ENCODE measurements at regions not wholly inside any gene's neighbourhood (a gene's known extent, or its start where the extent isn't known, plus 50 kb on each side); places are given as distances from the start of the nearest gene placed in this dataset.
"Not testable (repeated sequence)": the region's sequence is repeated elsewhere in the genome, so short reads cannot be mapped to it uniquely, and the experiment has no call there.

DNA sequence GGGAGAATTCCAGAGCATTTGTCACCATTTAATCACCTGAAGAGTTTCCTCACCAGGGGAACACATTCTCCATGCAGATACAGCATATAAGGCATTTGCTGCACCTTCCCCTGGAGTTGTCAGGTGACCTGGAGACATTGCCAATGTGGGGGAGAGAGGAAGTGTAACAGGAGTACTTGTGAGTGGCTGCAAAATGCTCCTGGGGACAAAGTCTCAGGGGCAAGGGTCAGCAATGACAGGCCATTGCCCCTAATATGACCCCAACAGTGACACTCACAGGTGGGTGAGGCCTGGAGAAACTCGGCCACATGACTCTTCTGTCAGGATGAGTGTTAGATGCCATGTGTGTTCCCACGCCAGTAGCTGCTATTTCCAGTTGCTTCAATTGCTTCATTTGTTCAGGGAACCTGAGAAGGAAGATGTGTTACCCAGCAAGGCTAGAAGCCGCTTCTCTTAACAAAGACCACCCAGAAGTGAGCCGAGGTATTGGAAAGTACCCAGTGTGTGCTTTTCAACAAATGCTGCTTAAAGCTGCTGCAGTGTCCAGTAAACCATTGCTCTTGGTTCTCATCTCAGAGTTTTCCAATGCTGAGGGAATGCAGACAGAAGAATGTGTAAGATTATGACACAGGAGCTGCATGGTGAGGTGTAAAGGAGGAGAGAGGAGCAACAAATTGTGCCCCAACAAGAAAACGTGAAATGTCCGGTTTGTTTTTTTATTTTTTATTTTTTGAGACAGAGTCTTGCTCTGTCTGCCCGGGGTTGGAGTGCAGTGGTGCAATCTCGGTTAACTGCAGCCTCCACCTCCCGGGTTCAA is 128.2 kb upstream of the SLC44A1 start:
- Histone ChIP-seq H3K4me3 (ENCODE audit: low read depth in 1 of 2, low read length in 2 of 2) (no peak overlapping the region), H3K4me1 (ENCODE audit: control insufficient read depth in 1 of 2, insufficient read depth in 2 of 2, low read length in 2 of 2) (peaks cover 0 to 16% of the 10 kb centered on the region in 2 donors), H3K27ac (ENCODE audit: low read length) (no peak overlapping the region), H3K36me3 (ENCODE audit: control insufficient read depth in 1 of 2, insufficient read depth in 2 of 2, low read length in 2 of 2) (no peaks in the 10 kb centered on the region), H3K9me3 (ENCODE audit: control insufficient read depth in 1 of 2, low read length in 2 of 2) (no peaks in the 10 kb centered on the region), H3K27me3 (ENCODE audit: low read depth, low read length) (no peaks in the 10 kb centered on the region)

DNA sequence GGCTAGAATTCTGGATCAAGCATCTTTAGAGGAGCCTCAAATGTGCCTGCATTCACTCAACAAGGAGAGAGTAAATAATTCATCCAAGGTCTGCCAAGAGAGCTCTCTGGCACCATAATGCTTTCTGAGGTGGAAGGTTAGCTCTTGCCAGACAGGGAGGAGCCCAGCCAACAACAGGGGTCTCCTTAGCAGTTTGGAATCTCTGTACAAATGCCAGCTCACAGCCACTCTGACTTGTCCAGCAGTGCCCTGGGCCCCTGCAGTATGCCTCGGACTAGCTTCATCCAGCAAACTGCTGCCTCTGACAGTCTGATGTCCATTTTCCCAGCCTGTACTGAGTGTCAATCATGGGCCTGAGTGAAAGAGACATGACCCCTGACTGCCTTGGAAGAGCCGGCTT is 127.2 kb upstream of the SLC44A1 start:
- Histone ChIP-seq H3K4me1 (ENCODE audit: control insufficient read depth in 1 of 2, insufficient read depth in 2 of 2, low read length in 2 of 2) (peaks cover 0 to 16% of the 10 kb centered on the region in 2 donors), H3K9me3 (ENCODE audit: control insufficient read depth in 1 of 2, low read length in 2 of 2) (no peaks in the 10 kb centered on the region), H3K36me3 (ENCODE audit: control insufficient read depth in 1 of 2, insufficient read depth in 2 of 2, low read length in 2 of 2) (no peaks in the 10 kb centered on the region), H3K27me3 (ENCODE audit: low read depth, low read length) (no peaks in the 10 kb centered on the region), H3K4me3 (ENCODE audit: low read depth in 1 of 2, low read length in 2 of 2) (no peak overlapping the region), H3K27ac (ENCODE audit: low read length) (no peak overlapping the region)

DNA sequence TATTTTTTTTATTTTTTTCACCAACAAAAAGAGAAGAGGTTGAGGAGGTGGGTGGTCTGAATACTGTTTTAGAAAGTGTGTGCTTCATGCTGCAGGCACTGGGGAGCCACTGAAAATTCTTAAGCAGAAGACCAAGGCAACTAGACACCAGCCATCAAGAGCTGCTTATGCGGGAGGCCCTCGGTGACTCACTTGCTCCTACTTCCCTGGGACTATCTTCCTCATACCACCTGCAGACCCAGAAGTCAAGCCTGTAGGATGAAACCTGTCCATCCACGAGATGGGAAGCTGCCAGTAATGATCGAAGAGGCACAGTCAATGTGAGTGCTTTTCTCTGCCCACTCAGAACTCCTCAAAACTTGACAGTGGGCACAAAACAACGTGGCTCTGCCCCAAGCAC is 125.8 kb upstream of the SLC44A1 start:
- Histone ChIP-seq H3K36me3 (ENCODE audit: control insufficient read depth in 1 of 2, insufficient read depth in 2 of 2, low read length in 2 of 2) (no peaks in the 10 kb centered on the region), H3K27ac (ENCODE audit: low read length) (no peak overlapping the region), H3K4me3 (ENCODE audit: low read depth in 1 of 2, low read length in 2 of 2) (no peak overlapping the region), H3K4me1 (ENCODE audit: control insufficient read depth in 1 of 2, insufficient read depth in 2 of 2, low read length in 2 of 2) (peaks cover 0 to 16% of the 10 kb centered on the region in 2 donors), H3K9me3 (ENCODE audit: control insufficient read depth in 1 of 2, low read length in 2 of 2) (no peaks in the 10 kb centered on the region), H3K27me3 (ENCODE audit: low read depth, low read length) (no peaks in the 10 kb centered on the region)

DNA sequence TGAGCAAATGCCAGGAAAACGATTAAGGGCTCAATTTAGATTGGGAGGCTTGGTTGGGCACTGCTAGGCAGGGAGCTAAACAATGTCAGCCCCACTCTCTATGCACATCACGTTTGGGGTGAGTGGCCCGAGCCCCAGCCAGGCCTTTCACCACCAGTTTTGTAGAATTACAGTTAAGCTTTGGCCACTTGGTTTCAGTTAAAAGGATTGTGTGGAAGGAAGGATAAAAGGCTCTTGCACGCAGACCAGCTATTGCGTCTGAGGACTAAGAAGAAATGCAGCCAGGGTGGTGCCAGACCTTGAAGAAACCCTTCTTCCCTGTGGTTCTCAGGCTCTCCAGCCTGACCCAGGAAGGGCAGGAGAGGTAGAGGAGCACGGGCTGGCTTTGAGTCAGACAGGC is 125.3 kb upstream of the SLC44A1 start:
- peaks cover 0 to 16% of the 10 kb centered on the region in 2 donors for H3K4me1 ChIP-seq (ENCODE audit: control insufficient read depth in 1 of 2, insufficient read depth in 2 of 2, low read length in 2 of 2)
- no peak overlapping the region for H3K27ac ChIP-seq (ENCODE audit: low read length)

DNA sequence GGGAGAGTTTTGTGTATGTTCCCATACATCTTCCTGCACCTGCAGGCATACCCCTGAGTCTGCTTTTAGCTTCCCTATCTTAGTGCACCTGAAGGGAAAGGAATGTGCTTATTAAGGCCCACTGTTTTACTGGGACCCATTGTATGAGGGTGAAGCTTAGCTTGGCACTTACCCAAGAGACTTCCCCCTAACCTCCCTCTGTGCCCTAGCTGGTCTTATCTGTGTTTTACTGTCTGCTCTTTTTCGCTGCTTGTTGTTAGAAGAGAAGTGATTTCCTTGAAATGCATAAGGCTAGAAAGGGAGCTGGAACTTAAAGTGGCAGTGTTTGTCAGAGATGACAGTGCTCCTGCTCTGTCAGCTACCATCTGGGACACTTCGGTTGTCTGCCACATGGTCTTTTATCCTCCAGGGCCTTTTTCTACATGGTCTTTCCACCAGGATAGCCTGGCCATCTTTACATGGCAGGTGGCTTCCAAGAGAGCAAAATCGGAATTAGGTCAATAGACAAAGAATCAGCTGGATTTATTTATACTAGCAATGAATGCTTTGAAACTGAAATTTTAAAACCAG is 122.5 kb upstream of the SLC44A1 start:
- no peaks in the 10 kb centered on the region for H3K36me3 ChIP-seq (ENCODE audit: control insufficient read depth in 1 of 2, insufficient read depth in 2 of 2, low read length in 2 of 2)
- H3K4me3 ChIP-seq (ENCODE audit: low read depth in 1 of 2, low read length in 2 of 2): no peak overlapping the region
- H3K4me1 ChIP-seq (ENCODE audit: control insufficient read depth in 1 of 2, insufficient read depth in 2 of 2, low read length in 2 of 2): peaks cover 0 to 6% of the 10 kb centered on the region in 2 donors
- H3K27ac ChIP-seq (ENCODE audit: low read length): no peak overlapping the region
- H3K9me3 ChIP-seq (ENCODE audit: control insufficient read depth in 1 of 2, low read length in 2 of 2): no peaks in the 10 kb centered on the region
- H3K27me3 ChIP-seq (ENCODE audit: low read depth, low read length): no peaks in the 10 kb centered on the region

More for the DNA sequence above, 125.3 kb upstream of the SLC44A1 start:
- Histone ChIP-seq H3K9me3 (ENCODE audit: control insufficient read depth in 1 of 2, low read length in 2 of 2) (no peaks in the 10 kb centered on the region), H3K27me3 (ENCODE audit: low read depth, low read length) (no peaks in the 10 kb centered on the region), H3K4me3 (ENCODE audit: low read depth in 1 of 2, low read length in 2 of 2) (no peak overlapping the region), H3K36me3 (ENCODE audit: control insufficient read depth in 1 of 2, insufficient read depth in 2 of 2, low read length in 2 of 2) (no peaks in the 10 kb centered on the region)

DNA sequence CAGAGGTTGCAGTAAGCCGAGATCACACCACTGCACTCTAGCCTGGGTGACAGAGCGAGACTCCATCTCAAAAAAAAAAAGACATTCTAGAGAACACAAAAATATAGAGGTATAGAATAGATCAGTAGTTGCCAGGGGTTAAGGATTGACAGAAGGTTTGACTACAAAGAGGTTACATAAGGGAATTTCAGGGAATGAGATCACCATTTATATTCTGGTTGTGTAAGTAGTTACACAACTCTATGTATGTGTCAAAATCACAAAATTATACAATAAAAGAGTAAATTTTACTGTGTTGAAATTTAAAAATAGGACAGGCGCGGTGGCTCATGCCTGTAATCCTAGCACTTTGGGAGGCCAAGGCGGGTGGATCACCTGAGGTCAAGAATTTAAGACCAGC is 119.9 kb upstream of the SLC44A1 start:
- H3K4me3 ChIP-seq (ENCODE audit: low read depth in 1 of 2, low read length in 2 of 2); H3K27me3 ChIP-seq (ENCODE audit: low read depth, low read length); H3K4me1 ChIP-seq (ENCODE audit: control insufficient read depth in 1 of 2, insufficient read depth in 2 of 2, low read length in 2 of 2): not testable (repeated sequence)

DNA sequence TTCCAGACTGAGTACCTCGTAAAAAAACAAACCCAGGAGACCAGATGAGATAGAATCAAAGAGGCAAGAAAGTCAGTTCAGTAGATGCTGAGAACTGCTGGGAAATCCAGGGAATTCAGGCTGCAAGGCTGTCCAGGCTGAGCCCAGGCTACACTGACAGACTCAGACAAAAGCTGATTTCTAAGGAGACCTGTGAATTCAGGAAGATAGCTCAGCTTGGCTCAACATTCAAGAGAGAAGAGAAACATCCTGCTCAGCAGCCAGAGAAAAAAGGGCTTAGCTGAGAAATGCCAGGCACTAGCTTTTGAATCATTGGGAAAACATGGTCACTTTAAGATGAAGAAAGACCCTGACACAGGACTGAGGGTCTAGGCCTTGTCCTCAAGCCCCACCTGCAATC is 118.2 kb upstream of the SLC44A1 start:
- no peak overlapping the region for H3K27ac ChIP-seq (ENCODE audit: low read length)
- H3K27me3 ChIP-seq (ENCODE audit: low read depth, low read length): no peaks in the 10 kb centered on the region
- H3K4me3 ChIP-seq (ENCODE audit: low read depth in 1 of 2, low read length in 2 of 2): no peak overlapping the region
- no peaks in the 10 kb centered on the region for H3K4me1 ChIP-seq (ENCODE audit: control insufficient read depth in 1 of 2, insufficient read depth in 2 of 2, low read length in 2 of 2)
- no peaks in the 10 kb centered on the region for H3K36me3 ChIP-seq (ENCODE audit: control insufficient read depth in 1 of 2, insufficient read depth in 2 of 2, low read length in 2 of 2)
- no peaks in the 10 kb centered on the region for H3K9me3 ChIP-seq (ENCODE audit: control insufficient read depth in 1 of 2, low read length in 2 of 2)

More for the DNA sequence above, 119.9 kb upstream of the SLC44A1 start:
- H3K36me3 ChIP-seq (ENCODE audit: control insufficient read depth in 1 of 2, insufficient read depth in 2 of 2, low read length in 2 of 2); H3K9me3 ChIP-seq (ENCODE audit: control insufficient read depth in 1 of 2, low read length in 2 of 2); H3K27ac ChIP-seq (ENCODE audit: low read length): not testable (repeated sequence)

DNA sequence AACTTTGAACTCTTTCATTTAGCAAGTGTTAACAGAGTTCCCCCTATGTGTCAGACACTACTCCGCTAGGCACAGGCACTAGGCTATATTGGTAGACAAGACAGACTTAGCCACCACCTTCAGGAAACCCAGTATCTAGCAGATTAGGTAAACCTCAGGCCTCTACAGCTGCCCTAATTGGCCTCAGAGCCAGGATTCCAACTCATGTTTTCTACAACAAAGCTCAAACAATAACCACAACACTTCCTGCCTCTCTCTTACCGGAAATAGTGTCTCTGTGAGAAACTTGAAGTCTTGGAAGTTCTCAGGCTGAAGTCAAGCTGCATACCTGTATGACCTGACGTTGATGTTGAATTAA is 116.6 kb upstream of the SLC44A1 start:
- no peaks in the 10 kb centered on the region for H3K9me3 ChIP-seq (ENCODE audit: control insufficient read depth in 1 of 2, low read length in 2 of 2)
- H3K27ac ChIP-seq (ENCODE audit: low read length): no peak overlapping the region
- no peaks in the 10 kb centered on the region for H3K27me3 ChIP-seq (ENCODE audit: low read depth, low read length)
- H3K36me3 ChIP-seq (ENCODE audit: control insufficient read depth in 1 of 2, insufficient read depth in 2 of 2, low read length in 2 of 2): no peaks in the 10 kb centered on the region
- no peak overlapping the region for H3K4me3 ChIP-seq (ENCODE audit: low read depth in 1 of 2, low read length in 2 of 2)
- H3K4me1 ChIP-seq (ENCODE audit: control insufficient read depth in 1 of 2, insufficient read depth in 2 of 2, low read length in 2 of 2): no peaks in the 10 kb centered on the region

DNA sequence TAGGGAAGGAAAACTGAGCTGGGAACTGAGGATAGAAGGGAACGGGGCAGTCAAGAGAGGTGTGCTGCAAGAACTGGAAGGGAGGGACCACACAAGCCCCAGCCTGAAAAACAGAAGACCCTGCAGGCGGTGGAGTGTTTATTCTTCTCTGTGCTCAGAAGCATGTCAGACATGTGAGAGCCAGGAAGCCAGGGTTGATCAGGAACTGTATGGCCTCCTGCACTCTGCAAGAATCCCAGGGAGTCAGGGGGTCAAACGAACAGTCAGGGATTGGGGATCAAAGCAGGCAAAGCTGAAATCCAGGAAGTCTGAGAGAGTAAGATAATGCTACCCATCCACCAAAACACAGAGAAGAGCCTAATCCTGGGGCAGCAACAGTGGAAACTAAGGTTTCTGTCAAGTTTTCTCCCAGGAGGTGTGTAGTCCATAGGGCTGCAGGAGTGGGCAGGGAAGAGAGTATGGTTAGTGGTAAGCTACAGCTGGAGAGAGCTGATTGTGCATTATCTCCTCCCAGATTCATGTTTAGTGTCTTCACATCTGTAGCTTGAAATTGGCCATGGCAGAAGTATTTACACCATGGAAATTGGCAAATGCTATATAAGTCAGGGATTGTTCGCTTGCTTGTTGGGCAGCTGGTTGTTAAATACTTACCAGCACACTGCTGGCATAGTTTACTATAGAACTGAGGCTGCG is 115.4 kb upstream of the SLC44A1 start:
- H3K4me1 ChIP-seq (ENCODE audit: control insufficient read depth in 1 of 2, insufficient read depth in 2 of 2, low read length in 2 of 2): no peaks in the 10 kb centered on the region
- no peaks in the 10 kb centered on the region for H3K36me3 ChIP-seq (ENCODE audit: control insufficient read depth in 1 of 2, insufficient read depth in 2 of 2, low read length in 2 of 2)
- H3K4me3 ChIP-seq (ENCODE audit: low read depth in 1 of 2, low read length in 2 of 2): no peak overlapping the region
- H3K9me3 ChIP-seq (ENCODE audit: control insufficient read depth in 1 of 2, low read length in 2 of 2): no peaks in the 10 kb centered on the region
- H3K27ac ChIP-seq (ENCODE audit: low read length): no peak overlapping the region
- no peaks in the 10 kb centered on the region for H3K27me3 ChIP-seq (ENCODE audit: low read depth, low read length)

DNA sequence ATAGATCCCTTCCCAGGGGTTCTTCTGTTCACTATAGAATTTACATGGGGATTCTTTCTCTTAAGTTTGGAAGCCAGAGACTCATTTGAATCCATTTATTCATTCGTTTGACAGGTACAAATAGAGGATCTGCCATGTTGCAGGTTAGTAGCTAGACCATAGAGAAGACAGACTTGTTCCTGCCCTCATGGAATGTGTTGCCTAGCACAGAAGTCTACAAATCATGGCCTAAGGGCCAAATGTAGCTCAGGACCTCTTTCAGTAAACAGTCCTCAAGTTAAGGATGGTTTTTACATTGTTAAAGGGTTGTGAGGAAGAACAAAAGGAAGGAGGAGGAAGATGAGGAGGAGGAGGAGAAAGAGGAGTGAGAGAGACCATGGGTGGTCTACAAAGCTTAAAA is 114.7 kb upstream of the SLC44A1 start:
- Histone ChIP-seq H3K36me3 (ENCODE audit: control insufficient read depth in 1 of 2, insufficient read depth in 2 of 2, low read length in 2 of 2) (no peaks in the 10 kb centered on the region), H3K9me3 (ENCODE audit: control insufficient read depth in 1 of 2, low read length in 2 of 2) (no peaks in the 10 kb centered on the region), H3K27ac (ENCODE audit: low read length) (no peak overlapping the region), H3K4me1 (ENCODE audit: control insufficient read depth in 1 of 2, insufficient read depth in 2 of 2, low read length in 2 of 2) (no peaks in the 10 kb centered on the region), H3K27me3 (ENCODE audit: low read depth, low read length) (no peaks in the 10 kb centered on the region), H3K4me3 (ENCODE audit: low read depth in 1 of 2, low read length in 2 of 2) (no peak overlapping the region)

DNA sequence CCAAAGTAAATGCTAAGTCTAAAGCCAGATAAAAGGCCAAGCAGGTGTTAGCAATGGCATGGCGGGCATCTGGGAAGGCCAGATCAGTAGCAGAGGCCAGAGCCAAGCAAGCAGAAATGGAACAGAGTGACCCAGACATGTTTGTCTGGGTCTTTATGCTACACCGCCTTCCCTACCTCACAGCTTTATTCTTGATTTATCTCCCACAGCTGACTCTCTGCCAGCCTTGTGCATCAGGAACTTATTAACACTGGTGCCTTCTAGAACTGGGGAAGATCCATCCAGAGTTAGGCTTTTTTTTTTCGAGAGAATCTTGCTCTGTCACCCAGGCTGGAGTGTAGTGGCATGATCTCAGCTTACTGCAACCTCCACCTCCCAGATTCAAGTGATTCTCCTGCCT is 112.5 kb upstream of the SLC44A1 start:
- H3K9me3 ChIP-seq (ENCODE audit: control insufficient read depth in 1 of 2, low read length in 2 of 2): no peaks in the 10 kb centered on the region
- H3K36me3 ChIP-seq (ENCODE audit: control insufficient read depth in 1 of 2, insufficient read depth in 2 of 2, low read length in 2 of 2): no peaks in the 10 kb centered on the region
- no peaks in the 10 kb centered on the region for H3K27me3 ChIP-seq (ENCODE audit: low read depth, low read length)
- no peak overlapping the region for H3K4me3 ChIP-seq (ENCODE audit: low read depth in 1 of 2, low read length in 2 of 2)
- H3K27ac ChIP-seq (ENCODE audit: low read length): no peak overlapping the region
- no peaks in the 10 kb centered on the region for H3K4me1 ChIP-seq (ENCODE audit: control insufficient read depth in 1 of 2, insufficient read depth in 2 of 2, low read length in 2 of 2)

All from muscle layer of duodenum (tissue), 2 donors.